DOHH2 (cell line): ENCODE measurements at regions not wholly inside any gene's neighbourhood (a gene's known extent, or its start where the extent isn't known, plus 50 kb on each side); places are given as distances from the start of the nearest gene placed in this dataset.
"Not testable (repeated sequence)": the region's sequence is repeated elsewhere in the genome, so short reads cannot be mapped to it uniquely, and the experiment has no call there.

Source experiments
- CTCF ChIP-seq: fragments of 200-600 bp; sonication (generic); IDR thresholded peaks from one replicate; pipeline ENCODE4 v1.5.1; 2014; ENCODE audit warnings: antibody characterized with exemption, mild to moderate bottlenecking, low read depth, low read length; ENCODE audit not compliant: poor library complexity, severe bottlenecking
- EZH2phosphoT487 ChIP-seq: fragments of 200-600 bp; sonication (generic); IDR thresholded peaks from 2 replicates; pipeline ENCODE4 v1.6.1; 2017; ENCODE audit warnings: borderline replicate concordance, mild to moderate bottlenecking, antibody characterized with exemption, low read length, moderate library complexity, mixed read lengths

DNA sequence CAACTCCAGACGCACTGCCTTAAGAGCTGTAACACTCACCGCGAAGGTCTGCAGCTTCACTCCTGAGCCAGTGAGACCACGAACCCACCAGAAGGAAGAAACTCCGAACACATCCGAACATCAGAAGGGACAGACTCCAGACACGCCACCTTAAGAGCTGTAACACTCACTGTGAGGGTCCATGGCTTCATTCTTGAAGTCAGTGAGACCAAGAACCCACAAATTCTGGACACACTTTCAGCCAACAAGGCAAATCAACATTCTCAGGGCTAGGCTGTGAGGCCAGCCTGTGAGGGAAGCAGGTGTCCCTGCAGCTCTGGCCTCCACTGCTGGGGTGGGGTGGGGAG lies 275.3 kb downstream of the ADGRD1 start:
- not testable (repeated sequence) for TF ChIP-seq CTCF, EZH2phosphoT487
